Mammary epithelial cell (primary cell): ENCODE measurements at regions not wholly inside any gene's neighbourhood (a gene's known extent, or its start where the extent isn't known, plus 50 kb on each side); places are given as distances from the start of the nearest gene placed in this dataset.

Experiments
- CTCF ChIP-seq, 2 donors: IDR thresholded peaks in 1 of 2; conservative IDR thresholded peaks in 1 of 2; 2 replicates each; pipeline ENCODE4 v1.5.1; 2011 to 2012; ENCODE audit warnings: inconsistent platforms in 2 of 2, low read length in 2 of 2, mild to moderate bottlenecking in 2 of 2, control low read depth in 1 of 2, low read depth in 1 of 2; ENCODE audit not compliant: insufficient read depth in 1 of 2; ENCODE audit errors: extremely low read depth in 1 of 2
- EZH2 ChIP-seq: IDR thresholded peaks from 2 replicates; pipeline ENCODE4 v1.6.1; 2012; ENCODE audit warnings: low read length, inconsistent platforms, borderline replicate concordance

- TF ChIP-seq CTCF (conservative IDR thresholded peaks at IDR 0.05 in 1 of 2, IDR thresholded peaks at IDR 0.05 in 1 of 2; ENCODE audit: extremely low read depth in 1 of 2, insufficient read depth in 1 of 2, low read depth in 1 of 2, low read length in 2 of 2) (no peak), EZH2 (no peak)
Observed at GRCh38 chr3:82927309-82928253, 1166.1 kb upstream of the GBE1 start.
